ENCODE measurements at regions not wholly inside any gene's neighbourhood (a gene's known extent, or its start where the extent isn't known, plus 50 kb on each side); places are given as distances from the start of the nearest gene placed in this dataset.

DNA sequence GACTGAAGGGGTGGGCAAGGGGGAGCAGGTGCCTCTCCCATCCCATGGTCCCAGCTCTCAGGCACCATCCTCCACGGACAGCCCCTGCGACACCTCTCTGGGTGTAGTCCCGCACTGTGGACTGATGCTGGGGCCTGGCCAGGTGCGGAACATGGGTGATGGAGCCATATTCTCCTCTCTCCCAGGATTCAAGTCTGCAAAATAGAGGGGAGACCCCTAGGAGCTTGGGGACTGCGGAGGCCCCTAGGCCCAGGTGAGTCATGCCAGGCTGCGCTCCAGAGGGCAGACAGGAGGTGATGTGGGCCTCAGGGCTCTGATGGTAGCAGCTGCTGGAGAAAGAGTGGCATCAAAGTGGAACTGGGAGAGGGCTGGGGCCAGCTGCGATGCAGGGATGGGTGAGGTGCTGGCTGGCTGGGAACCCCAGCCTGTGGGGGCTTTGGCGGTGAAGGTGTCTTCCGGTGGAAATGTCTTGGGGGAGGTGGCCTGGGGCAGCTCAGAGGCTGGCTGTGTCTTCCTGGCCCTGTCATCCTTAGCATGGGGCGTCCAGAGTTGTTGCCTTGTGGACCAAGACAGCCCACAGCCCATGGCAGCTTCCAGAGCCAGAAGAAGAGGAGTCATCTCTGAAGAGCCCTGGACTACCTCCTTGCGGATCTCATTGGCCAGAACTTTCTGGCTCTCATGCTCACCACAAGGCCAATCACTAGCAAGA is 149.1 kb downstream of the KIF26A start:
- H3K9me3 ChIP-seq, result no peaks in the 10 kb centered on the region
- 60% methylated on average over 7 of the region's 11 CpGs for WGBS (ENCODE audit: missing lambda C conversion rate)
- FAIRE-seq, result no peak
- TF ChIP-seq FOSB (CRISPR knock-in tag; IDR thresholded peaks at IDR 0.05), result no peak
- no peak for TF ChIP-seq GATA3 (IDR thresholded peaks at IDR 0.05; ENCODE audit: borderline replicate concordance)
- TF ChIP-seq CHD4 (IDR thresholded peaks at IDR 0.05; ENCODE audit: borderline replicate concordance), result no peak
- TF ChIP-seq JUN (IDR thresholded peaks at IDR 0.05), result no peak
- no peak for TF ChIP-seq MAFK (IDR thresholded peaks at IDR 0.05; ENCODE audit: partially characterized antibody)
- TF ChIP-seq, protein P1, sequence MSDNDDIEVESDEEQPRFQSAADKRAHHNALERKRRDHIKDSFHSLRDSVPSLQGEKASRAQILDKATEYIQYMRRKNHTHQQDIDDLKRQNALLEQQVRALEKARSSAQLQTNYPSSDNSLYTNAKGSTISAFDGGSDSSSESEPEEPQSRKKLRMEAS (IDR thresholded peaks at IDR 0.05), result no peak
- TF ChIP-seq KDM5A (IDR thresholded peaks at IDR 0.05), result no peak
- ATAC-seq, result no peak
- DNase-seq (ENCODE audit: low read depth in 1 of 2, low spot score in 1 of 2), result no peak
- POLR2A ChIA-PET, result no interaction called here
- H3K4me1 ChIP-seq, result no peaks in the 10 kb centered on the region
- no peak overlapping the region for H3K27ac ChIP-seq
- no peak overlapping the region for H3K4me2 ChIP-seq
- CTCF ChIA-PET, result interaction anchor here (1.1 kb wide), 1 partner anchor 9 kb away, joined by 3 read pairs; no protein-coding TSS in a partner anchor
- no peak overlapping the region for H3K4me3 ChIP-seq

DNA sequence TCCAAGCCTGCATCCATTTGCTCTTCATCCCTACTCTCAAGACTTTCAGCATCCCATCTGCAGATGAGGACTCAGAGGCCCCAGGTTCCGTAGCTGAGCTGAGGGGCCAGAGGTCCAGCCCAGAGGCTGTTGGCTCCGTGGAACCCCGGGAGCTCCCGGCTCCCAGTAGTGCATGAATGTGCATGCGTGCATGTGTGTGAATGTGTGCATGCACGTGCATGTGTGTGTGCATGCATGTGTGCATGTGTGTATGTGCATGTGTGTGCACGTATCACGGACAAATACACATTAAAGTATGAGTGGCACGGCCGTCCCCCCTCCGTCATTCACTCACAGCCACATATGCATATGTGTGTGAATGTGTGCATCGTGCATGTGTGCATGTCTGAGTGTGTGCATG is 149.9 kb downstream of the KIF26A start:
- FAIRE-seq (no peak), DNase-seq (ENCODE audit: low read depth in 1 of 2, low spot score in 1 of 2) (no peak), ATAC-seq (no peak)
- CTCF ChIA-PET, result interaction anchor here (1.1 kb wide), 1 partner anchor 9 kb away, joined by 3 read pairs; no protein-coding TSS in a partner anchor
- POLR2A ChIA-PET, result no interaction called here
- 67% methylated on average over 12 of the region's 12 CpGs for WGBS (ENCODE audit: missing lambda C conversion rate)
- H3K4me1 ChIP-seq, result peaks cover under 1% of the 10 kb centered on the region; the same call in 2 of the 3 replicates
- H3K4me3 ChIP-seq, result no peak overlapping the region
- no peaks in the 10 kb centered on the region for H3K9me3 ChIP-seq
- H3K27ac ChIP-seq, result no peak overlapping the region
- TF ChIP-seq PHF8 (IDR thresholded peaks at IDR 0.05; ENCODE audit: borderline replicate concordance, low read depth) (no peak), NFE2L2 (conservative IDR thresholded peaks at IDR 0.05; ENCODE audit: low read length) (no peak), ZNF302 (CRISPR knock-in tag; IDR thresholded peaks at IDR 0.05) (no peak), RCOR1 (IDR thresholded peaks at IDR 0.05; ENCODE audit: low read depth, low read length) (no peak), RAD21 (conservative IDR thresholded peaks at IDR 0.05 in 1 of 2, IDR thresholded peaks at IDR 0.05 in 1 of 2) (no peak)
- TF ChIP-seq, protein P2, sequence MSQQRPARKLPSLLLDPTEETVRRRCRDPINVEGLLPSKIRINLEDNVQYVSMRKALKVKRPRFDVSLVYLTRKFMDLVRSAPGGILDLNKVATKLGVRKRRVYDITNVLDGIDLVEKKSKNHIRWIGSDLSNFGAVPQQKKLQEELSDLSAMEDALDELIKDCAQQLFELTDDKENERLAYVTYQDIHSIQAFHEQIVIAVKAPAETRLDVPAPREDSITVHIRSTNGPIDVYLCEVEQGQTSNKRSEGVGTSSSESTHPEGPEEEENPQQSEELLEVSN (IDR thresholded peaks at IDR 0.05; ENCODE audit: borderline replicate concordance, low read depth), result no peak
- TF ChIP-seq, protein P3, sequence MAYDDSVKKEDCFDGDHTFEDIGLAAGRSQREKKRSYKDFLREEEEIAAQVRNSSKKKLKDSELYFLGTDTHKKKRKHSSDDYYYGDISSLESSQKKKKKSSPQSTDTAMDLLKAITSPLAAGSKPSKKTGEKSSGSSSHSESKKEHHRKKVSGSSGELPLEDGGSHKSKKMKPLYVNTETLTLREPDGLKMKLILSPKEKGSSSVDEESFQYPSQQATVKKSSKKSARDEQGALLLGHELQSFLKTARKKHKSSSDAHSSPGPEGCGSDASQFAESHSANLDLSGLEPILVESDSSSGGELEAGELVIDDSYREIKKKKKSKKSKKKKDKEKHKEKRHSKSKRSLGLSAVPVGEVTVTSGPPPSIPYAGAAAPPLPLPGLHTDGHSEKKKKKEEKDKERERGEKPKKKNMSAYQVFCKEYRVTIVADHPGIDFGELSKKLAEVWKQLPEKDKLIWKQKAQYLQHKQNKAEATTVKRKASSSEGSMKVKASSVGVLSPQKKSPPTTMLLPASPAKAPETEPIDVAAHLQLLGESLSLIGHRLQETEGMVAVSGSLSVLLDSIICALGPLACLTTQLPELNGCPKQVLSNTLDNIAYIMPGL (CRISPR knock-in tag; IDR thresholded peaks at IDR 0.05; ENCODE audit: borderline replicate concordance), result no peak
- H3K4me2 ChIP-seq, result no peak overlapping the region

DNA sequence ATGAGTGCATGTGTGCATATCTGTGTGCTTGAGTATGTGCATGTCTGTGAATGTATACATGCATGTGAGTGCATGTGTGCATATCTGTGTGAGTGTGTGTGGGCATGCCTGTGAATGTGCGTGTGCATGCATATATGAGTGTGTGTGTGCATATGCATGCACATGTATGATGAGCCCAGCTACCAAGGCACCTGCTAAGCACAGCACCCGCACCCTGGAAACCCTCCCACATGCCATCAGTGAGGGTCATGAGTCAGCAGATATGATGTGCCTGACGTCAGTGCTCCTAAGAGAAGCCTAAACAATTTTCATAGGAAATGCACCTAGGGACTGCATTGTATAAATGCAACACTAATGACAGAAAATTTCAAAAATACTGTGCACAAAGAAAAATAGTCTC is 151.1 kb downstream of the KIF26A start:
- ChIA-PET CTCF (no interaction called here), POLR2A (no interaction called here)
- Histone ChIP-seq H3K27ac (no peak overlapping the region; a peak in 1 of 6 replicates), H3K4me2 (no peak overlapping the region), H3K4me3 (no peak overlapping the region), H3K4me1 (peaks cover 9% of the 10 kb centered on the region; the same call in 2 of the 3 replicates), H3K9me3 (no peaks in the 10 kb centered on the region)
- 24% methylated on average over 3 of the region's 3 CpGs for WGBS (ENCODE audit: missing lambda C conversion rate)
- FAIRE-seq (no peak), ATAC-seq (no peak), DNase-seq (ENCODE audit: low read depth in 1 of 2, low spot score in 1 of 2) (no peak)
- TF ChIP-seq MAFK (IDR thresholded peaks at IDR 0.05; ENCODE audit: partially characterized antibody) (peak; percentile 90), TP53 (CRISPR knock-in tag; IDR thresholded peaks at IDR 0.05) (no peak), PHF8 (IDR thresholded peaks at IDR 0.05; ENCODE audit: borderline replicate concordance, low read depth) (no peak)

DNA sequence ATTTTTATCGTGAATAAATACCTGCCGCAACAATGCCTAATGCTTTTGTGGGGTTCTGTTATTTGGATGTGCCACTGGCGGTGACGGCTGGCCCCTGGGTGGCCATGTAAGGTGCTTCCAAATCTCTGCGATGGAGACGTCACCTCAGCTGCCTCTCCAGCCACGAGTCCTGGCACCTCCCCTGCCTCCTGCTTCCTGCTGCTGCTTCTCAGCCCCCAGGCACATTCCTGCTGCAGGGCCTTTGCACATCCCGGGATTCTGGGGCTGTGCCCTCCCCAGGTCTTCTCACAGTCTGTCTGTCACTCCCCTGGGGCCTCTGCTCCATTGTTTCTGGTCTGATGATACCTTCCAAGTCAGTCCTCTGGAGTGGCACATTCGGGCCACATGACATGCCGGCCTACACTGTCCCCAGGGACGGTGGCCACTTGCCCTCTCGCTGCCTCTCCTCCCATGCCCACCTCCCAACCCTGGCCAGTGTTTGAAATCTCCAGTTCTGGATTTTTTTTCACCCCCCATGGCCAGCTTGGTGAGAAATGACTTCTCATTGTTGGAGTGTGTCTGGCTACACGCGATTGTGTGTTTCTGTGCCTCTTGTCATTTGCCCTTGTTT is 151.8 kb downstream of the KIF26A start:
- 69% methylated on average over 14 of the region's 14 CpGs for WGBS (ENCODE audit: missing lambda C conversion rate)
- no peak for DNase-seq (ENCODE audit: low read depth in 1 of 2, low spot score in 1 of 2)
- H3K4me1 ChIP-seq, result peaks cover 9% of the 10 kb centered on the region; the same call in 2 of the 3 replicates
- H3K9me3 ChIP-seq, result no peaks in the 10 kb centered on the region
- ChIA-PET CTCF (no interaction called here), POLR2A (no interaction called here)
- H3K27ac ChIP-seq, result peak overlapping the region in 1 of 2 experiments; percentile 42; a peak in 3 of 6 replicates
- TF ChIP-seq GATA3 (IDR thresholded peaks at IDR 0.05; ENCODE audit: borderline replicate concordance) (no peak), FOXS1 (CRISPR knock-in tag; IDR thresholded peaks at IDR 0.05) (no peak), CHD4 (IDR thresholded peaks at IDR 0.05; ENCODE audit: borderline replicate concordance) (no peak), EHMT2 (IDR thresholded peaks at IDR 0.05; ENCODE audit: low read depth) (no peak)
- no peak for ATAC-seq
- no peak overlapping the region for H3K4me3 ChIP-seq
- no peak for FAIRE-seq
- no peak overlapping the region for H3K4me2 ChIP-seq

All from A549 (cell line).